DND-41 (cell line): ENCODE measurements at regions not wholly inside any gene's neighbourhood (a gene's known extent, or its start where the extent isn't known, plus 50 kb on each side); places are given as distances from the start of the nearest gene placed in this dataset.

Experiments
- ATAC-seq: fragments of 200-7000 bp; cut with Tn5 transposase; 3 replicates; pipeline ENCODE4 v1.9.1; 2021; ENCODE audit warnings: low read depth; ENCODE audit not compliant: insufficient read depth
- DNase-seq: peaks from one replicate; pipeline ENCODE4 v3.0.0-alpha.2; 2020
- H2AFZ ChIP-seq: 2 replicates; pipeline ENCODE4 v1.6.0; 2012; ENCODE audit warnings: low read depth, low read length
- H3K27ac ChIP-seq: 2 replicates; pipeline ENCODE4 v1.5.1; 2012; ENCODE audit warnings: low read length, inconsistent platforms
- H3K27me3 ChIP-seq: fragments of 200-600 bp; sonication (generic); 2 replicates; pipeline ENCODE4 v1.6.0; 2012; ENCODE audit warnings: low read length, mild to moderate bottlenecking, inconsistent platforms; ENCODE audit not compliant: insufficient read depth, poor library complexity
- H3K36me3 ChIP-seq: 2 replicates; pipeline ENCODE4 v1.5.1; 2012; ENCODE audit warnings: low read length, inconsistent platforms; ENCODE audit not compliant: insufficient read depth
- H3K4me1 ChIP-seq: 2 replicates; pipeline ENCODE4 v1.5.1; 2012; ENCODE audit warnings: mild to moderate bottlenecking, low read length; ENCODE audit not compliant: insufficient read depth
- H3K4me2 ChIP-seq: 2 replicates; pipeline ENCODE4 v1.6.0; 2012; ENCODE audit warnings: mild to moderate bottlenecking, moderate library complexity, low read length, inconsistent platforms; ENCODE audit not compliant: insufficient read depth
- H3K4me3 ChIP-seq, 2 experiments: fragments of 200-600 bp in 1 of 2; shearing (Covaris generic) in 1 of 2; 2 replicates each; pipeline ENCODE4 v1.5.1; 2012 to 2016; ENCODE audit warnings: inconsistent platforms in 2 of 2, low read length in 2 of 2, mild to moderate bottlenecking in 2 of 2, low read depth in 1 of 2, moderate library complexity in 1 of 2
- H3K79me2 ChIP-seq: 2 replicates; pipeline ENCODE4 v1.6.0; 2012; ENCODE audit warnings: low read length, inconsistent platforms; ENCODE audit not compliant: insufficient read depth
- H3K9ac ChIP-seq: 2 replicates; pipeline ENCODE4 v1.6.0; 2012; ENCODE audit warnings: low read depth, mild to moderate bottlenecking, inconsistent platforms, low read length, moderate library complexity
- H3K9me3 ChIP-seq: 2 replicates; pipeline ENCODE4 v1.5.1; 2012; ENCODE audit warnings: low read length, moderate library complexity, mild to moderate bottlenecking, inconsistent platforms; ENCODE audit not compliant: insufficient read depth, severe bottlenecking
- H4K20me1 ChIP-seq: 2 replicates; pipeline ENCODE4 v1.6.0; 2012; ENCODE audit warnings: low read length; ENCODE audit not compliant: insufficient read depth
- CTCF ChIP-seq: IDR thresholded peaks from 2 replicates; pipeline ENCODE4 v1.5.1; 2012; ENCODE audit warnings: borderline replicate concordance, low read length, moderate library complexity, mild to moderate bottlenecking; ENCODE audit not compliant: poor library complexity, severe bottlenecking; ENCODE audit errors: extremely low read depth
- EZH2 ChIP-seq: IDR thresholded peaks from 3 replicates; pipeline ENCODE4 v1.6.1; 2012; ENCODE audit warnings: borderline replicate concordance, low read depth, mild to moderate bottlenecking, moderate library complexity, low read length, inconsistent platforms; ENCODE audit not compliant: severe bottlenecking

- Histone ChIP-seq H2AFZ (no peak overlapping the region), H3K4me3 (no peak overlapping the region), H3K79me2 (no peaks in the 10 kb centered on the region), H3K27me3 (peaks cover 13% of the 10 kb centered on the region), H3K4me1 (no peaks in the 10 kb centered on the region), H3K4me2 (no peak overlapping the region), H3K9me3 (no peaks in the 10 kb centered on the region), H3K36me3 (no peaks in the 10 kb centered on the region), H3K9ac (no peak overlapping the region), H3K27ac (no peak overlapping the region), H4K20me1 (peaks cover 4% of the 10 kb centered on the region; the same call in 1 of the 2 replicates)
- no peak for ATAC-seq
- TF ChIP-seq EZH2 (no peak), CTCF (no peak)
- no peak for DNase-seq
These were observed 220.5 kb downstream of the PTPRU start for GRCh38 chr1:29456685-29457435.

GRCh38 chr1:29455781-29456180, 219.5 kb downstream of the PTPRU start:
- Histone ChIP-seq H3K4me3 (no peak overlapping the region), H3K4me2 (no peak overlapping the region), H3K4me1 (no peaks in the 10 kb centered on the region), H2AFZ (no peak overlapping the region), H3K79me2 (no peaks in the 10 kb centered on the region), H3K9ac (no peak overlapping the region), H3K9me3 (no peaks in the 10 kb centered on the region), H4K20me1 (peaks cover 4% of the 10 kb centered on the region; the same call in 1 of the 2 replicates), H3K27me3 (peaks cover 13% of the 10 kb centered on the region), H3K36me3 (no peaks in the 10 kb centered on the region), H3K27ac (no peak overlapping the region)
- no peak for DNase-seq
- ATAC-seq, result no peak
- TF ChIP-seq CTCF (no peak), EZH2 (no peak)

- no peaks in the 10 kb centered on the region for H3K36me3 ChIP-seq
- 0 out of 2 replicates have a peak, but pooled peaks cover 4% of the 10 kb centered on the region for H4K20me1 ChIP-seq
- H3K4me3 ChIP-seq, result no peak overlapping the region
- peaks cover 13% of the 10 kb centered on the region for H3K27me3 ChIP-seq
- H3K4me1 ChIP-seq, result no peaks in the 10 kb centered on the region
- no peaks in the 10 kb centered on the region for H3K9me3 ChIP-seq
- H3K79me2 ChIP-seq, result no peaks in the 10 kb centered on the region
- DNase-seq (no peak), ATAC-seq (no peak)
- TF ChIP-seq CTCF (no peak), EZH2 (no peak)
- no peak overlapping the region for H3K4me2 ChIP-seq
- H3K9ac ChIP-seq, result no peak overlapping the region
- H3K27ac ChIP-seq, result no peak overlapping the region
- no peak overlapping the region for H2AFZ ChIP-seq
These were observed 218.5 kb downstream of the PTPRU start for GRCh38 chr1:29454616-29455380.
